ENCODE measurements at regions not wholly inside any gene's neighbourhood (a gene's known extent, or its start where the extent isn't known, plus 50 kb on each side); places are given as distances from the start of the nearest gene placed in this dataset.

GRCh38 chr20:17797579-17797978, 97.8 kb downstream of the BANF2 start:
- no peak overlapping the region for H3K27ac ChIP-seq
- no peak for TF ChIP-seq ZFX (IDR thresholded peaks at IDR 0.05; ENCODE audit: borderline replicate concordance)
- TF ChIP-seq, protein P1, sequence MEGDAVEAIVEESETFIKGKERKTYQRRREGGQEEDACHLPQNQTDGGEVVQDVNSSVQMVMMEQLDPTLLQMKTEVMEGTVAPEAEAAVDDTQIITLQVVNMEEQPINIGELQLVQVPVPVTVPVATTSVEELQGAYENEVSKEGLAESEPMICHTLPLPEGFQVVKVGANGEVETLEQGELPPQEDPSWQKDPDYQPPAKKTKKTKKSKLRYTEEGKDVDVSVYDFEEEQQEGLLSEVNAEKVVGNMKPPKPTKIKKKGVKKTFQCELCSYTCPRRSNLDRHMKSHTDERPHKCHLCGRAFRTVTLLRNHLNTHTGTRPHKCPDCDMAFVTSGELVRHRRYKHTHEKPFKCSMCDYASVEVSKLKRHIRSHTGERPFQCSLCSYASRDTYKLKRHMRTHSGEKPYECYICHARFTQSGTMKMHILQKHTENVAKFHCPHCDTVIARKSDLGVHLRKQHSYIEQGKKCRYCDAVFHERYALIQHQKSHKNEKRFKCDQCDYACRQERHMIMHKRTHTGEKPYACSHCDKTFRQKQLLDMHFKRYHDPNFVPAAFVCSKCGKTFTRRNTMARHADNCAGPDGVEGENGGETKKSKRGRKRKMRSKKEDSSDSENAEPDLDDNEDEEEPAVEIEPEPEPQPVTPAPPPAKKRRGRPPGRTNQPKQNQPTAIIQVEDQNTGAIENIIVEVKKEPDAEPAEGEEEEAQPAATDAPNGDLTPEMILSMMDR (IDR thresholded peaks at IDR 0.05) = no peak

GRCh38 chr20:17797161-17797560, 97.4 kb downstream of the BANF2 start:
- TF ChIP-seq, protein P1 (IDR thresholded peaks at IDR 0.05) = no peak
- no peak for TF ChIP-seq ZFX (IDR thresholded peaks at IDR 0.05; ENCODE audit: borderline replicate concordance)
- no peak overlapping the region for H3K27ac ChIP-seq

- no peak overlapping the region for H3K27ac ChIP-seq
- no peak for TF ChIP-seq ZFX (IDR thresholded peaks at IDR 0.05; ENCODE audit: borderline replicate concordance)
- TF ChIP-seq, protein P1 (IDR thresholded peaks at IDR 0.05) = no peak
These were observed 96.4 kb downstream of the BANF2 start for GRCh38 chr20:17796091-17796563.

DNA sequence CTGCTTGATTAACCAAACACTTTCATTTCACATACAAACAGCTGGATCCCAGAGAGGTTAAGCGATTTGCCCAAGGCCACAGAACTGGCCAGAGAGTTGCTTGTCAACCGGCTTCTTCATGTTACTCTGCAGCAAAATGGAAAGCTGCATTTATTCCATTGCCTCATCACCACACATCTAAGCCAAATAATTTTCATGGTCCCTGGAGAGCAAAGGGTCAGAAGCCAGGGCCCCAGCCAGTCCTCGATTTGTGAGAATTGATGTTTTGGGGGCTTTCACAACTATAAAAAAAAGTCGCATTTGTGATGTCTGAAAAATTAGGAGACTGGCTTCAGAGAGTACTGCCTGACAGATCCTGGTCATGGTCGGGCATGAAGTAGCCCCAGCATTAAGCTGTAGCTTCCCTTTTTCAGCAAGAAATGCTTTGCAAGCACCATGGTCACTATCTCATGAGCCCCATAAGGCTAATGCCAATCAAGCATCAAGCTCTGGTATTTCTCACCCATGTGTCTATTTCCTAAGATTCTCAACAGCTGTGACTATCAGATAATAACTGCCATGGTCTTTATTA, 95.8 kb downstream of the BANF2 start:
- H3K27ac ChIP-seq = no peak overlapping the region
- no peak for TF ChIP-seq ZFX (IDR thresholded peaks at IDR 0.05; ENCODE audit: borderline replicate concordance)
- TF ChIP-seq, protein P1 (IDR thresholded peaks at IDR 0.05) = no peak

DNA sequence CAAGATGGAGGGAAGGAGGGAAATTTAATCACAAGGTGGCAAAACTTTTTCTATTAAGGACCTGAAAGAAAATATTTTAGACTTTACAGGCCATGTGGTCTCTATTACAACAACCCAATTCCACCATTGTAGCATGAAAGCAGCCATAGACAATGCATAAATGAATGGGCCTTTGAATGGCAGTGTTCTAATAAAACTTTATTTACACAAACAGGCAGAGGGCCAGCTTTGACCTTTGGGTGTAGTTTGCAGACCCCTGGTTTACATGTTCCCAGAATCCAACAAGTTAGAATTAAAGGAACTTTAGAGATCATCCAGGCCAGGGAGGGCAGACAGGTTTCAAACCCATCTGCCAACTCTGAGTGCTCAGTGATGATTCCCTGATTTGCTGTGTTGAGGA, 95.2 kb downstream of the BANF2 start:
- H3K27ac ChIP-seq = no peak overlapping the region
- TF ChIP-seq, protein P1 (IDR thresholded peaks at IDR 0.05) = no peak
- no peak for TF ChIP-seq ZFX (IDR thresholded peaks at IDR 0.05; ENCODE audit: borderline replicate concordance)

GRCh38 chr20:17794400-17794799, 94.6 kb downstream of the BANF2 start:
- TF ChIP-seq ZFX (IDR thresholded peaks at IDR 0.05; ENCODE audit: borderline replicate concordance) = no peak
- TF ChIP-seq, protein P1 (IDR thresholded peaks at IDR 0.05) = no peak
- H3K27ac ChIP-seq = no peak overlapping the region

DNA sequence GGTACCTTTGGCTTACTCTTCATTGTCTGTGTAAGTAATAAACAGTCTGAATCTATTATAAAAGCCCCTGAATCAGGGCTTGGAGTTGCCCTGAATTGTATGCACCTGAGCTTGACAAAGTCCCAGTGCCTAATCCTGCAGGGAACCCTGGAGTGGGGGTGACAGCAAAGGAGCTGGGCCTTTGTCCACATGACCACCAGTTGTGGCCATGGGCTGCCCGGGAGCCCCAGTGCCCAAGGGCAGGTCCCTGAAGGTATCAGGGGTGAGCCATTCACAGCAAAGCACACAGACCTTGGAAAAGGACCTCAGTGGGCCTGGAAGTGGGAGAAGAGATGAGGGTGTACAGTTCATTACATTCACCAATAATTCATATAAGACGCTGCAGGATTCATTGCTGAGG, 94.2 kb downstream of the BANF2 start:
- no peak for TF ChIP-seq ZFX (IDR thresholded peaks at IDR 0.05; ENCODE audit: borderline replicate concordance)
- TF ChIP-seq, protein P1 (IDR thresholded peaks at IDR 0.05) = no peak
- H3K27ac ChIP-seq = no peak overlapping the region

All from 22Rv1 (cell line).